ENCODE measurements at regions not wholly inside any gene's neighbourhood (a gene's known extent, or its start where the extent isn't known, plus 50 kb on each side); places are given as distances from the start of the nearest gene placed in this dataset.

GRCh38 chr3:68136411-68136810 is 482.0 kb upstream of the SUCLG2 start:
- no peak for TF ChIP-seq ARNTL (CRISPR knock-in tag; IDR thresholded peaks at IDR 0.05; ENCODE audit: borderline replicate concordance, low read depth)
- TF ChIP-seq OSR1 (CRISPR knock-in tag; IDR thresholded peaks at IDR 0.05), result no peak
- no peak for TF ChIP-seq ZFP30 (CRISPR knock-in tag; IDR thresholded peaks at IDR 0.05)
- TF ChIP-seq PATZ1 (CRISPR knock-in tag; IDR thresholded peaks at IDR 0.05; ENCODE audit: borderline replicate concordance), result no peak
- TF ChIP-seq PPARA (CRISPR knock-in tag; IDR thresholded peaks at IDR 0.05; ENCODE audit: borderline replicate concordance), result no peak
- TF ChIP-seq TCF4 (CRISPR knock-in tag; IDR thresholded peaks at IDR 0.05; ENCODE audit: borderline replicate concordance), result no peak
- no peak for TF ChIP-seq ZNF8 (CRISPR knock-in tag; IDR thresholded peaks at IDR 0.05)
- TF ChIP-seq ZNF70 (CRISPR knock-in tag; IDR thresholded peaks at IDR 0.05), result no peak
- TF ChIP-seq RARB (CRISPR knock-in tag; IDR thresholded peaks at IDR 0.05), result no peak
- no peak for TF ChIP-seq ZC3H10 (CRISPR knock-in tag; IDR thresholded peaks at IDR 0.05)
- TF ChIP-seq CSRNP3 (CRISPR knock-in tag; IDR thresholded peaks at IDR 0.05), result no peak
- no peak for TF ChIP-seq TSHZ2 (CRISPR knock-in tag; IDR thresholded peaks at IDR 0.05)

All from SK-N-SH treated with all-trans-retinoic acid at 6 μM for 48 hours (cell line).